HG03103 (cell line): ENCODE measurements at regions not wholly inside any gene's neighbourhood (a gene's known extent, or its start where the extent isn't known, plus 50 kb on each side); places are given as distances from the start of the nearest gene placed in this dataset.

Experiments
- ATAC-seq: cut with Tn5 transposase; IDR thresholded peaks from one replicate; pipeline ENCODE4 v1.9.1; 2021; ENCODE audit warnings: low read depth; ENCODE audit not compliant: unreplicated experiment

DNA sequence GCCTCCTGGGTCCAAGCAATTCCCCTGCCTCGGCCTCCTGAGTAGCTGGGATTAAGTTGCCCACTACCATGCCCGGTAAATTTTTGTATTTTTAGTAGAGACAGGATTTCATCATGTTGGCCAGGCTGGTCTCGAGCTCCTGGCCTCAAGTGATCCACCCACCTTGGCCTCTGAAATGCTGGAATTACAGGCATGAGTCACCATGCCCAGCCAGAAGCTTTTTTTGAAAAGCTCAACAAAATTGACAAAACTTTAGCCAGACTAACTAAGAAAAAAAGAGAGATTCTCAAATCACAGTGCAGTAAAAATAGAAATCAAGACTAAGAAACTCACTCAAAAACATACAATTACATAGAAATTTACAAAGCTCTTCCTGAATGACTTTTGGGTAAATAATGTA lies 420.6 kb downstream of the COL12A1 start:
- no peak for ATAC-seq

DNA sequence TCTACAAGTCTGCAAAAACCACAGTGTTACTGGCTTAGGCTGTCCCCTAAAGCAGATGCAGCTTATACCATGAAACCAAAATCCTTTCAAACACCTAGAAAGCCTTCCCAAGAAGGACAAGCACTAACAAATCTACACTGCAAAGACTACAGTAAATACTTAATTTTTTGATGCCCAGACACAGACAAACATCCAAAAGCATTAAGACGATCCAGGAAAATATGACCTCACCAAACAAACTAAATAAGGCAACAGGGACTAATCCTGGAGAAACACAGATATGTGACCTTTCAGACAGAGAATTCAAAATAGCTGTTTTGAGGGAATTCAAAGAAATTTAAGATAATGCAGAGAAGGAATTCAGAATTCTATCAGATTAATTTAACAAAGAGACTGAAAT lies 423.5 kb downstream of the COL12A1 start:
- ATAC-seq: no peak

DNA sequence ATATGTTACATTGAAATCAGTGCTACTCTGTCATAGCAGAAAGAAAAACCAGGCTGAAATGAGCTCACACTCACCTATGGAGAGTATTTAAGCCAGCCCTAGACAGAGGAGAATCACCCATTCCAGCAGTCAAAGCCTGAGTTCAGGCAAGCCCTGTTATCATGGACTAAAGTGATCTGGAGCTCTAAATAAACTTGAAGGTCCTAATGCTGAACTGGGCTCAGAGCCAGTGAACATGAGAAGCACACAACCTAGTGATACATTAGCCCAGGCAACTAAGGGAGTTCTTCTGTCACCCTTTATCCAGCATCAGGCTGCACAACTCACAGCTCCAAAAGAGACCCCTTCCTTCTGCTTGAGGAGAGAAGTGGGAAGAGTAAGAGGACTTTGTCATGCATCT lies 425.0 kb downstream of the COL12A1 start:
- ATAC-seq: no peak

DNA sequence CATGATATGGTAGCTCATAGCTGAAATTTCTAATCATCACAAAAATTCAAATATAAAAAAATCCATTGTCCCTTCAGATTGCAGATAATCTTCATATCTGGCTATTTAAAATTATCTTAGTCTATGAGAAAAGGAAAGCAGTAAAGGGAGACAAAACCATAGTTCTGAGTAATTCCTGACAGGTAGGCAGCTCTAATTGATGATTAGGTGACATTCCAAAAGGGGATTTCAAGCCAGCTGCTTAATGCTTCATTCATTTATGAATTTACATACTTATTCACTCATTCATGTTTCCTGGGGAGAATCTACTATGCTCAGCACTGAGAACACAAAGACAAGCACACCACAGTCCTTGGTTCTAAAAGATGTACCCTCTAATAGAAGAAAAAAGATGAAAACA lies 437.1 kb downstream of the COL12A1 start:
- ATAC-seq: no peak

DNA sequence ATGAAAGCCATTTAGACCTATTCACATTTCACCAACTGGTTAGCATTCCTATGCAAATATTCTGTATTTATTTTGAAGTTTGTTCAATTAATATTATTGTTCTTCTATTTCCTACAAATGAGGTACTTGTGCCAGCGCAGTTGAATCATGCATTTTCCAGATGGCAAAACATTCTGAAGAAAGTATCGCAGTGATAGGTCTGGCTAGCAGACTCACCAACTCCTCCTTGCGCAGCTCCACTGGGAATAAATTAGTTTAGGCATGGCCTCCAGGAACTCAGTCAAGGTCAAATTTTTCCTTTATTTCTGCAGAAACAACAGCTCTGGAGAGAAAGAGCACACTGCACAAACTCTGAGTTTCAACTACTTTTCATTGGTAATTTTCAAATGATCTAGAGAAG lies 437.7 kb downstream of the COL12A1 start:
- ATAC-seq: no peak

GRCh38 chr6:74765486-74765885 lies 440.4 kb downstream of the COL12A1 start:
- no peak for ATAC-seq

DNA sequence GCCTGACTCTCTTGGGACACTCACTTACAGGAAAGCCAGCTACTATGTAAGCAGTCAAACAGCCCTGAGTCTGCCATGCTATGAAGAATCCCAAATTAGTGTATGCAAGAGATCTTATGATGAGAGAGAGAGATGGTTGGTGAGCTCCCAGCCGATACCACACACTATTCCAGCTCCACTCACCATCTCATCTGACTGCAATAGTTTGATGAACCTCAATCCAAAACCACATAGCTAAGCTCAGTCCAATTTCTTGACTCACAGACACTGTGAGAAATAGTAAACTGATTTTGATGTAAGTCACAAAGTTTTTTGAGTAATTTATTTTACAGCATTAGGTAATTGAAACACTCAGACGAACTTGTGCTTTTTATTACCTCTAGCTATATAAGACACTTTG lies 441.4 kb downstream of the COL12A1 start:
- ATAC-seq: no peak

DNA sequence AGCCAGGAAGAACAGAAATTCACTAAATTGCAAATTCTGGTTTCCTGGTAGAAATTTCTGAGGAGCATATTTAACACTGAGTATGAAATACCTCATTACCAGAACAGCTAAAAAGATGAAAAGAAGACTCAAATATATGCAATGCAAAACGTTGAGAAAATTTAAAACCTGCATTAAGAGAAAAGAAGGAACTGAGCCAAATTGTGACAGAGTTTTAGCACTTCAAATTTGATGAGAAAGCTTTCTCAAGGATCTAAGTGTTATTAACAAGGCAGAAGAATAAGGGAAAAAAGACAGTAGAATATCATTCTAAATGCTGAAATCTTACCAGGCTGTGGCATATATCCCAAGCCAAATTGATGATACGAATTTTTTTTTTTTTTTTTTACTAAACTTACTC lies 443.0 kb downstream of the COL12A1 start:
- no peak for ATAC-seq

- ATAC-seq: no peak
Observed at GRCh38 chr6:74757813-74758212, 448.0 kb downstream of the COL12A1 start.

- no peak for ATAC-seq
Observed at GRCh38 chr6:74756923-74757322, 448.9 kb downstream of the COL12A1 start.

DNA sequence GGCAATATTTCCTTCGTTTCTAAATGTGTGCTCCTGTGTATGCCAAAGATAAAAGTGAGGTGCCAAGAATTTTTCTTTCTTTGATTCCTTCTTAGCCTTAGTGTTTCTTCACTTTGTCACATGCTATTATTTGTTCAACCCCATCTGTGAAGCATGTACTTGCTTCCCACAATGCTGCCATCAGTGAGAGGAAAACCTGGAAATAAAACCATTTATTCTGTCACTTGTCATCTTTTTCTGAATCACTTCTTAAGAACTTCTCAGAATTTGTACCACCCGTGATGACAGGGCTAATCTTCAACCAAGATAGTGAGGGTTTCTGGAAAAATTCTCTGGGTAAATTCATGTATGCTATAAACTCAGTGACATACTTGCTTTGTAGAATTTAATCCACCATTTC lies 450.1 kb downstream of the COL12A1 start:
- ATAC-seq: no peak

- no peak for ATAC-seq
Observed at GRCh38 chr6:74755196-74755595, 450.7 kb downstream of the COL12A1 start.

DNA sequence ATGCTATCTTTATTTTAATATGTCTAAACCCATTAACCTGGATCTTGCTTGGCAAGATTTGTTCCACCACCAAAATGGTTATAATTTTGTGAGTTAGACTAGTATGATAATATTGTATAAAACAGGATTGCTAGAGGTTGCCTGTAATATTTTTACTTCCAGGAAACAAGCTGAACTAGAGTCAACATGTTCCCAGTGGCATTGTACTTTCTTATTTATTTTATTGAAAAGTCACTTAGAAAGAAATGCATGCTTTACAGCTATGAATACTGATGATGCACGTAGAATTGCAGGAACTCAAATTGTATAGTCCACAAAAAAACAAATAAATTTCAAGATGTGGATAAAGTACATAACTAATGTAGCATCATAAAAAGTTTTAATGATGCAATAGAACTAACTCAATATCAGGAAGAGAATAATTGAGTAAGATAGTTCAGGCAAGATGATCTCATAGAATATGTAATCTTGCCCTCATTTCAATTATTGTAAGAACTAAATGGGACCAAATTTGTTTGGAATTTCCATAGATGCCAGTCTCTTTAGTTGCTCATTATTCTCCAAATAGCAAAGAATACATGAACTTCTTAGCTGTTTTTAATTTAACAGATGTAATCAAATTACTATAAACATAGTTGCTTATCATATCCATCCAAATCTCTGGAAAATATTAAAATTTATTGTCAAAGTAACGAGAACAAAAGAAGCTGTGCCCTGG lies 451.8 kb downstream of the COL12A1 start:
- no peak for ATAC-seq

DNA sequence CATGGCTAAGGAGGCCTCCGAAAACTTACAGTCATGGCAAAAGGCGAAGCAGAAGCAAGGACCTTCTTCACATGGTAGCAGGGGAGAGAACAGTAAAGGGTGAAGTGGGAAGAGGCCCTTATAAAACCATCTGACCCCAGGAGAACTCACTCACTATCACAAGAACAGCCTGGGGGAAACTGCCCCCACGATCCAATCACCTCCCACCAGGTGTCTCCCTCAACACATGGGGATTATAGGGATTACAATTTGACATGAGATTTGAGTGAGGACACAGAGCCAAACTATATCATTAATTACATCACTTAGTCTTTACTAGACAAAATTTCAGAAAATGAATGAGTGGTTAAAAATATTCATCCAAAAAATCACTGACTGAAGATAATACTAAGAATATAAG lies 453.6 kb downstream of the COL12A1 start:
- no peak for ATAC-seq

GRCh38 chr6:74750826-74751225 lies 455.0 kb downstream of the COL12A1 start:
- ATAC-seq: no peak

DNA sequence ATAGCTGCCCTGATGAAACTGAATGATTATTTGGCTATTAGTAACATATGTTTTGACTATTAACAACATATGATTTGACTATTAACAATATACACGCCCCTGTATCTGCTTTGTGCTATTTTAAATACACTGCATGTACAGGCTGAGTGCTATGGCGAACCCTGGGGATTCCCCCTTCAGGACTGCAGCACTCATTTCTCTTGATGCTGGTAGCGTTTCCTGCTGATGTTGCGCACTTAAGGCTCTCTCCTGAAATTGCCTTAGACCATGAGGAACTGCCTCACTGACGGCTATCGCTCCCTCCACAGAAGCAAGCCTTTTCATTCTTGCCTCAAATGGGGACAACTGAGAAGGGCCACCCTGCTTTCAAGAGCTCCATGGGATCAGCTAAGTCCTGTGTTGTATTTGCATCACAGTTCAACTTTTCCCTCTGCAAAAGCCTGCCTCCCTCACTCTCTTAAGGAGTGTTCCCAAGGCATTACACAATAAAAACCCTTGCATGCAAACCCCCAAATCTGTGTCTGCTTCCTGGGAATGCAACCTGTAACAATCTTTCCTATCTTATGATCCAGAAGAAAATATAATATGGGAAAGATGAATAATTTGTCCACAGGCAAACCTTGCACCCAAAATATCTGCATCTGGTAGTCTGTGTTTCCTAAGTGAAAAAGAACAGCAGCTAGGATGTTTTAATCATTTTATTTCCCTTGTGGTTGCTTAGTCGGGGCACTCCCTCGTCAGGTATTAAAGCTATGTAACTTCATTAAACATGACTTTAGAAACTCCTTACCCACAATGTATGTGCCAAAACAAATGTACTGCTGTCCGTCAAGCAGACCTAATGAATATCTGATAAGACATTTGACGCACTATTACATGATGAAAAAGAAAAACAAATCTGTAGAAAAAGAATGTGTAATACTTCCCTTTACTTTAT lies 456.4 kb downstream of the COL12A1 start:
- ATAC-seq: no peak

DNA sequence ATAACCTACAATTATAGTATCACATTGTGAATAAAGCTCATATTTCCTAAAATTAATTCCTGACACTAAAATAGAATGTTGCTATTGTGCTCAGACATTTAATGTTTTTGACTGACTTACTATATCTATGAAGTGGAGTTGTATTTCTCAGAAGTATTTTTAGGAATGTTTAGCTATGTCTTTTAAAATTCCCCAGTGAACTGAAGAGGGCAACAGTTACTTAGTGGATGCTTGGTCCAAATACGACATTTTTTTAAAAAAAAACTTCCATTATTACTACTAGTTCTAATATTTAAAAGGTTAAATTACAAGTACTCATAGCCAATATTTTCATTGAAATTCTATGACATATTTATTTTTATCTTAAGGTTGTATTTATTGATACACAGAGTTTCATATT lies 460.2 kb downstream of the COL12A1 start:
- no peak for ATAC-seq

DNA sequence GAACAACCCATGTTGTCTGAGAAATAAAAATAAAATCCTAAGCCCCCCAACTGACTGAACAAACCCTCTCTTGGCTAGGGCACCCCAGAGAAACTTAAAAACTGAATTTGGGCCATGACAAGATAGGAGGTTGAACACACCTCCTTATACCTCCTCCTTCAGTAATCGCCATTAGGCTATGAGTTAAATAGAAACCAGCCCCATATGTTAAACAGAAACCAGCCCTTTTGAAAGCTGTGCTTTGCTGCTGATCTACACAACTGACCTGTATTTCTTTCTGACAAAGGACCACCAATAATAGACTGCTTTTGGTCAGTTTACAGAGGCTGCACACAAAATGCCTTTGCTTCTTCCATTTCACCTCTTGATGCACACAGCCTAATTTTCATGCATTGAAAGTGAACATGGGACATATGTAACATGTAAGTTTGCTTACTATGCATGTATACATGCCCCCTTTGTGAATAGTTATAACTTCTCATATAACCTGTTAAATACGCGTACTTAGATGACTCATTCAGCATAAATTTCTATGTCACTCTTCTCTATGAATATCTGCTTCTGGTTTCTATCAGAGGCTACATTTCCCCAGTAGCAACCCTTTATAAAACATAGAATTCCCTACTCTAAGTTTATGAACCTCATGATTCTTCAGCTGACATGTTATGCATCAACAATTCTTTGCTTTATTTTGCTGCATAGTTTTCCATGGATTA lies 462.9 kb downstream of the COL12A1 start:
- no peak for ATAC-seq

GRCh38 chr6:74741646-74742045 lies 464.2 kb downstream of the COL12A1 start:
- ATAC-seq: no peak

DNA sequence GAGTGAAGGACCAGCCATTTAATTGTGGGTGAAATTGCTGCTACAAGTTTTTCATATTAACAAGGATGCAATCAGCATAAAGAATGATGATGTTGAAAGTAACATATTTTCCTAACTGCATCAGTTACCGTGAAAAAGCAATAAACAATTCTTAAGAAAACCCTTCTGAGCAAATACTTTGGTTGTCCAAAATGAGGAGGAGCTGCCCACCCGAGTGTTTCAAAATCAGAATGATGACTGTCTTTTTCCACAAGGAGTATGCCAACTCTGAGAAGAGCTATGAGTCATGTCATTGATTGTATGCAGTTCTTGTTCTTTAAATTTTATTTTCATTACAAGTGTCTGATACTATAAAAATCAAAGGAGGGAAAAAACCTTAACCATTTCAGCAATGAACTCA lies 470.5 kb downstream of the COL12A1 start:
- ATAC-seq: no peak

DNA sequence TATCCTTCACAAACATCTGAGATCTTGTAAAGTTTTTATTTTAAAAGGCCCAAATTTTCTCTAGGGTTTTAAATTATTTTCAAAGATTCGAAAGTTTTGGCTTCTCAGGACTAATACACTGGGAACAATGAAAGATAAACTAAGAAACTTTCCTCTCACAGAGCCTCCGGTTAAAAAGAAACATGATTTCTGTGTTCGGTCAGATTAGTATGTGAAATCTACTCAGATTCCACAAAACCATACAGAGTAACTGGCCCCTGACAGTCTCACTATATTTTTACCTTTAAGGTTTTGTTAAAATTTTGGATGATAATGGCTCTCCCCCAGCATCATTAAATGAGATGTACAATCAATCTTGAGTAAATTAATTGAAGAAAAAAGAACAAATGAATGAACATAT lies 471.0 kb downstream of the COL12A1 start:
- no peak for ATAC-seq
